ENCODE measurements at regions not wholly inside any gene's neighbourhood (a gene's known extent, or its start where the extent isn't known, plus 50 kb on each side); places are given as distances from the start of the nearest gene placed in this dataset.

DNA sequence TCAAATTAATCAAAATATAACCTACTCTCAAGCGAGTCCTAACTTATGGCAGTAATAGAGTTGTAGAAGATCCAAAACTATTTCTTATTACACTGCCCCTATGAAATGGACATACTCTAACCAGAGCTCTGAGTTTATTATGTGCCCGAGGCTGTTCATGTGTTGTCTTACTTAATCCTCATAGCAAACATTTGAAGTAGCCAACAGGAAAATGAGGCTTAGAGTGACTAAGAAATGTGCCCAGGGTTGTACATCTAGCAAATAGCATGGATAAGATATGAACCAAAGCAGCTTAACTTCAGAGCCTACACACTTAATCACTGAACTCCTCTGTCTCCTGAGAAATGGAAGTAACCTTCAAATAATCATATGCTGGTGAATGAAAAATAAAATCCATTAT lies 1551.7 kb downstream of the MAT2B start:
- 73 to 83% (median 79%) methylated on average over 2 of the region's 2 CpGs for whole genome bisulfite sequencing, 4 donors
- Histone ChIP-seq H3K4me1 (replicated peaks in 1 of 2) (no peaks in the 10 kb centered on the region), H3K27ac (no peak overlapping the region), H3K4me3 (no peak overlapping the region), H3K36me3 (replicated peaks in 1 of 2) (no peaks in the 10 kb centered on the region), H3K9me3 (replicated peaks in 1 of 3) (no peaks in the 10 kb centered on the region), H3K27me3 (no peaks in the 10 kb centered on the region)
- intact Hi-C loops (cut with DNase I) = no loop called here
- no peak for DNase-seq
- TF ChIP-seq, protein P1, sequence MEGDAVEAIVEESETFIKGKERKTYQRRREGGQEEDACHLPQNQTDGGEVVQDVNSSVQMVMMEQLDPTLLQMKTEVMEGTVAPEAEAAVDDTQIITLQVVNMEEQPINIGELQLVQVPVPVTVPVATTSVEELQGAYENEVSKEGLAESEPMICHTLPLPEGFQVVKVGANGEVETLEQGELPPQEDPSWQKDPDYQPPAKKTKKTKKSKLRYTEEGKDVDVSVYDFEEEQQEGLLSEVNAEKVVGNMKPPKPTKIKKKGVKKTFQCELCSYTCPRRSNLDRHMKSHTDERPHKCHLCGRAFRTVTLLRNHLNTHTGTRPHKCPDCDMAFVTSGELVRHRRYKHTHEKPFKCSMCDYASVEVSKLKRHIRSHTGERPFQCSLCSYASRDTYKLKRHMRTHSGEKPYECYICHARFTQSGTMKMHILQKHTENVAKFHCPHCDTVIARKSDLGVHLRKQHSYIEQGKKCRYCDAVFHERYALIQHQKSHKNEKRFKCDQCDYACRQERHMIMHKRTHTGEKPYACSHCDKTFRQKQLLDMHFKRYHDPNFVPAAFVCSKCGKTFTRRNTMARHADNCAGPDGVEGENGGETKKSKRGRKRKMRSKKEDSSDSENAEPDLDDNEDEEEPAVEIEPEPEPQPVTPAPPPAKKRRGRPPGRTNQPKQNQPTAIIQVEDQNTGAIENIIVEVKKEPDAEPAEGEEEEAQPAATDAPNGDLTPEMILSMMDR (IDR thresholded peaks at IDR 0.05) = no peak
- TF ChIP-seq POLR2A (IDR thresholded peaks at IDR 0.05) = no peak

DNA sequence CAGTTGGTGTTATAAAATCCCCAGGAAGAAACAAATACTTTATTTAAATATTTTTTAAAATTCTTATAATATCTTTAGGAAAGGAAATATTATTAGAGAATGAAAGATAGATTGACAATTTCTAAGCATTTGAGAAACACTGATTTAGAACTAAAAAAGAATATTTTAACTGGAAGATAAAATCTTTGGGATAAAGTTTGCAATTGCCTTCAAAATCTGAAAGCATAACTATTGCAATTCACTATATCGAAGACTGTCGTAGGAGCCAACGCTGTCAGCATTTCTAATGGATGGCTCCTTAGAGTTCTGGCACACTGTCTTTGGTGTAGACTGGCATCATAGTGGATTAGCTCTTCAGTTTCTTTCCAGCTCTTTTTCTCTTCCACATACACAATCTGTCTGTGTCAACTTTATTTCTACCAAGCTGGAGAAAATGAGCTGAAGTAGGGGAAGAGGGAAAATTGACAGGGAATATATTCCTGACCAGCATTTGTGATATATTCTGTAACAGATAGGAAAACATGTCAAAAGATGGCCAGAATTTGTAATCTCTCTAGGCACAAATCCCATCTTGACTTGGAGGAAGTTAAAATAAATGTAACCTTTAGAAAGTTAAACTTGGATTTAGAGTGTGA lies 1561.4 kb downstream of the MAT2B start:
- Histone ChIP-seq H3K4me3 (no peak overlapping the region), H3K27ac (no peak overlapping the region), H3K4me1 (replicated peaks in 1 of 2) (no peaks in the 10 kb centered on the region), H3K9me3 (replicated peaks in 1 of 3) (no peaks in the 10 kb centered on the region), H3K36me3 (replicated peaks in 1 of 2) (no peaks in the 10 kb centered on the region), H3K27me3 (no peaks in the 10 kb centered on the region)
- no peak for DNase-seq
- TF ChIP-seq, protein P1 (IDR thresholded peaks at IDR 0.05) = no peak
- no peak for TF ChIP-seq POLR2A (IDR thresholded peaks at IDR 0.05)
- intact Hi-C loops (cut with DNase I) = no loop called here
- WGBS, 4 donors = 80 to 92% (median 85%) methylated on average over 3 of the region's 3 CpGs

DNA sequence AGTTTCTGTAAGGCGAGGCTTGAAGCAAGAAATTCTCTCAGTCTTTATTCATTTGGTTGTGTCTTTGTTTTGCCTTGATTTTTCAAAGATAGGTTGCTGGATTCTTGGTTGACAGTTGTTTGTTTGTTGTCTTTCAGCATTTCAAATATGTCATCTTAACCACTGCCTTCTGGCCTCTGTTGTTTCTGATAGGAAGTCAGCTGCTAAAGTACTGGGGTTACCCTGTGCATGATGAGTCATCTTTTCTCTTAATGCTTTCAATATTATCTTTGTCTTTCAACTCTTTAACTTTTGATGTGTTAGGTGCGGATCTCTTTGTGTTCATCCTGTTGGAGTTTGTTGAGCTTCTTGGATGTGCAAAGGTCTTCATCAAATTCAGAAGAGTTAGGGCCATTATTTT lies 1571.3 kb downstream of the MAT2B start:
- Histone ChIP-seq H3K27ac (no peak overlapping the region), H3K4me1 (replicated peaks in 1 of 2) (no peaks in the 10 kb centered on the region), H3K27me3 (no peaks in the 10 kb centered on the region), H3K9me3 (replicated peaks in 1 of 3) (no peaks in the 10 kb centered on the region), H3K4me3 (no peak overlapping the region), H3K36me3 (replicated peaks in 1 of 2) (no peaks in the 10 kb centered on the region)
- TF ChIP-seq, protein P1 (IDR thresholded peaks at IDR 0.05) = no peak
- TF ChIP-seq POLR2A (IDR thresholded peaks at IDR 0.05) = no peak
- intact Hi-C loops (cut with DNase I) = no loop called here
- 39 to 62% (median 58%) methylated on average over 2 of the region's 2 CpGs for WGBS, 4 donors
- DNase-seq = no peak

DNA sequence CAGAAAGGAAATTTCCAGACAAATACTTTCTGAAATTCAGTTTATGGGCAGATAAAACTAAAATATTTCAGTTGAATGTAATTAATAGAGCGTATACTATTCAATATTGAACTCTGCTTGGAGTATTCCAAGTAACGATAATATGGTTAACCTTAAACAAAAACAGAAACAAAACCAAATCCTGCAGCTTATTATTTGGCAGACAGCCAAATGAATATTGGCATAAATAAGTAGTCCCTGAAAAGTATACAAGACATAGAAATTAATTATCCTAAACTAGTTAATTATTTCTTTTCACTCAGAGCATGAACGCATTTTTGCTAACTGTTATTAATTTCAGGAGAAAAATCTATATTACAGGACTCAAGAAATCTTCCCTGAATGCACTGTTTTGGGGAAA lies 1574.0 kb downstream of the MAT2B start:
- no peak for DNase-seq
- no peak overlapping the region for H3K4me3 ChIP-seq
- H3K4me1 ChIP-seq (replicated peaks in 1 of 2) = no peaks in the 10 kb centered on the region
- H3K27me3 ChIP-seq = no peaks in the 10 kb centered on the region
- H3K36me3 ChIP-seq (replicated peaks in 1 of 2) = no peaks in the 10 kb centered on the region
- 51 to 82% (median 65%) methylated on average over 3 of the region's 3 CpGs for WGBS, 4 donors
- no peaks in the 10 kb centered on the region for H3K9me3 ChIP-seq (replicated peaks in 1 of 3)
- intact Hi-C loops (cut with DNase I) = no loop called here
- H3K27ac ChIP-seq = no peak overlapping the region
- TF ChIP-seq, protein P1 (IDR thresholded peaks at IDR 0.05) = no peak
- no peak for TF ChIP-seq POLR2A (IDR thresholded peaks at IDR 0.05)
